ENCODE measurements at regions not wholly inside any gene's neighbourhood (a gene's known extent, or its start where the extent isn't known, plus 50 kb on each side); places are given as distances from the start of the nearest gene placed in this dataset.

GRCh38 chr10:29957236-29957635 lies 102.2 kb downstream of the JCAD start:
- Histone ChIP-seq H3K4me1 (ENCODE audit: insufficient read depth, low read length) (peaks cover 6% of the 10 kb centered on the region; the same call in 1 of the 2 replicates), H3K4me3 (ENCODE audit: low read length) (no peak overlapping the region), H3F3A (ENCODE audit: low read length, unreplicated experiment) (no peaks in the 10 kb centered on the region), H3K4me2 (ENCODE audit: low read length) (no peak overlapping the region), H4K20me1 (ENCODE audit: low read length) (no peaks in the 10 kb centered on the region), H3K9ac (ENCODE audit: low read length) (no peak overlapping the region), H3K27ac (ENCODE audit: low read length) (no peak overlapping the region), H3K79me2 (ENCODE audit: low read length) (no peaks in the 10 kb centered on the region), H3K36me3 (ENCODE audit: low read depth, low read length) (no peaks in the 10 kb centered on the region), H3K9me3 (ENCODE audit: low read length) (no peaks in the 10 kb centered on the region), H3K27me3 (ENCODE audit: low read length) (no peaks in the 10 kb centered on the region), H2AFZ (ENCODE audit: low read length) (no peak overlapping the region), H3K9me2 (replicated peaks; ENCODE audit: low read length) (no peaks in the 10 kb centered on the region)
- POLR2A ChIA-PET (ENCODE audit: unreplicated experiment), result no interaction called here
- no TSS peak for BruUV-seq (replicated peaks)
- ATAC-seq (no peak), DNase-seq (no peak)
- TF ChIP-seq EZH2 (IDR thresholded peaks at IDR 0.05; ENCODE audit: low read length, unreplicated experiment) (no peak), EZH2phosphoT487 (IDR thresholded peaks at IDR 0.05; ENCODE audit: borderline replicate concordance, low read length) (no peak), CTCF (conservative IDR thresholded peaks at IDR 0.05; ENCODE audit: low read depth, low read length) (no peak)
- CTCF ChIA-PET, result no interaction called here
- intact Hi-C loops (cut with micrococcal nuclease), result no loop called here

- CTCF ChIA-PET, result no interaction called here
- Histone ChIP-seq H3K4me2 (ENCODE audit: low read length) (no peak overlapping the region), H2AFZ (ENCODE audit: low read length) (no peak overlapping the region), H3K79me2 (ENCODE audit: low read length) (no peaks in the 10 kb centered on the region), H3K9ac (ENCODE audit: low read length) (no peak overlapping the region), H3K9me3 (ENCODE audit: low read length) (no peaks in the 10 kb centered on the region), H3F3A (ENCODE audit: low read length, unreplicated experiment) (no peaks in the 10 kb centered on the region), H3K4me1 (ENCODE audit: insufficient read depth, low read length) (peaks cover 5% of the 10 kb centered on the region; the same call in 1 of the 2 replicates), H3K4me3 (ENCODE audit: low read length) (no peak overlapping the region), H3K27me3 (ENCODE audit: low read length) (no peaks in the 10 kb centered on the region), H3K36me3 (ENCODE audit: low read depth, low read length) (no peaks in the 10 kb centered on the region), H4K20me1 (ENCODE audit: low read length) (no peaks in the 10 kb centered on the region), H3K27ac (ENCODE audit: low read length) (no peak overlapping the region), H3K9me2 (replicated peaks; ENCODE audit: low read length) (no peaks in the 10 kb centered on the region)
- ATAC-seq, result no peak
- no TSS peak for BruUV-seq (replicated peaks)
- no peak for DNase-seq
- POLR2A ChIA-PET (ENCODE audit: unreplicated experiment), result no interaction called here
- intact Hi-C loops (cut with micrococcal nuclease), result no loop called here
- TF ChIP-seq EZH2phosphoT487 (IDR thresholded peaks at IDR 0.05; ENCODE audit: borderline replicate concordance, low read length), result no peak
- TF ChIP-seq CTCF (conservative IDR thresholded peaks at IDR 0.05; ENCODE audit: low read depth, low read length), result no peak
- TF ChIP-seq EZH2 (IDR thresholded peaks at IDR 0.05; ENCODE audit: low read length, unreplicated experiment), result no peak
Observed at GRCh38 chr10:29956335-29956924, 103.0 kb downstream of the JCAD start.

GRCh38 chr10:29955329-29955935 lies 104.0 kb downstream of the JCAD start:
- 0 out of 2 replicates have a peak, but pooled peaks cover under 1% of the 10 kb centered on the region for H3K4me1 ChIP-seq (ENCODE audit: insufficient read depth, low read length)
- CTCF ChIA-PET, result no interaction called here

More at GRCh38 chr10:29955329-29955935, 104.0 kb downstream of the JCAD start:
- H4K20me1 ChIP-seq (ENCODE audit: low read length), result no peaks in the 10 kb centered on the region
- no peaks in the 10 kb centered on the region for H3K36me3 ChIP-seq (ENCODE audit: low read depth, low read length)
- POLR2A ChIA-PET (ENCODE audit: unreplicated experiment), result no interaction called here
- H3K9me2 ChIP-seq (replicated peaks; ENCODE audit: low read length), result no peaks in the 10 kb centered on the region
- H3K4me2 ChIP-seq (ENCODE audit: low read length), result no peak overlapping the region
- no peaks in the 10 kb centered on the region for H3K9me3 ChIP-seq (ENCODE audit: low read length)
- no peak overlapping the region for H3K9ac ChIP-seq (ENCODE audit: low read length)
- no peak for ATAC-seq
- H3K27me3 ChIP-seq (ENCODE audit: low read length), result no peaks in the 10 kb centered on the region
- no peak overlapping the region for H3K27ac ChIP-seq (ENCODE audit: low read length)
- no peak for TF ChIP-seq EZH2 (IDR thresholded peaks at IDR 0.05; ENCODE audit: low read length, unreplicated experiment)
- TF ChIP-seq CTCF (conservative IDR thresholded peaks at IDR 0.05; ENCODE audit: low read depth, low read length), result no peak
- TF ChIP-seq EZH2phosphoT487 (IDR thresholded peaks at IDR 0.05; ENCODE audit: borderline replicate concordance, low read length), result no peak
- DNase-seq, result no peak
- intact Hi-C loops (cut with micrococcal nuclease), result no loop called here
- H2AFZ ChIP-seq (ENCODE audit: low read length), result no peak overlapping the region
- no peak overlapping the region for H3K4me3 ChIP-seq (ENCODE audit: low read length)
- BruUV-seq (replicated peaks), result no TSS peak
- no peaks in the 10 kb centered on the region for H3K79me2 ChIP-seq (ENCODE audit: low read length)
- H3F3A ChIP-seq (ENCODE audit: low read length, unreplicated experiment), result no peaks in the 10 kb centered on the region
